ENCODE measurements at regions not wholly inside any gene's neighbourhood (a gene's known extent, or its start where the extent isn't known, plus 50 kb on each side); places are given as distances from the start of the nearest gene placed in this dataset.

DNA sequence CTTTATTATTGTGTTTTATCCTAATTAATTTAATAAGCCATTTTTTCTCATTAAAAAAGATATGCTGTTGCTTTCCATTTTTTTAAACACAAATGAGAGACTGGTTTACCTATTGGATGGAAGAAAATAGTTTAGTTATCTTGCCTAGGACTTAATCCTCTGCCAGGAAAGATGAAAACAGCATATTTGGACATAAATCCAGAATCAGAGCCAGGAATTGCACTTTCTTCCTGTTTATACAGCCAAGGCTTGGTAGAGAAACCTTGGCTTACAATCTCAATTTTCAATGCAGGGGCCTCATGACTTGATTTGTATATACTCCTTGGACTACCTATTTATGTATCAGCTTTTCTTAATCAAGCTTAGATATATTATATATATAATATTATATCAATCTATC is 618.8 kb upstream of the SEMA3D start:
- POLR2A ChIA-PET = no interaction called here

DNA sequence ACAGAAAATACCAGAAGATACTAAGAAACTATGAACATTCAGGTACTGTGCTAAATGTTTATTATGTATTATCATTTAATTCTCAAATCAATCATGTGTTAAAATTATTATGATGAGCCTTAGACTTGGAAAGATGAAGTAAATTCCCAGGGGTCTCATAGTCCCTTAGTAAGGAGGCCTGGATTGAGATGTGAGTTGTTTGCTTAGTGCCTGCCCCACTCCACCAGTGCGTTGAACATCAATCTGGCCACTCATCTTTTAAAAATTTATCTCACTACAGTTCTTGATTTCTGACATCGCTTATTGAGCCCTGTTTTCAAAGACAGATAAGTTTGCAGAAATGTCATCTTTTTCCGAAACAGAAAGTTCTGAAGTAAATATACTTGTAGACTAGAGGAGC is 618.4 kb upstream of the SEMA3D start:
- CTCF ChIA-PET = no interaction called here

More for the DNA sequence above, 618.8 kb upstream of the SEMA3D start:
- ATAC-seq = no peak
- H3K4me1 ChIP-seq = no peaks in the 10 kb centered on the region
- no peak for TF ChIP-seq BHLHE40 (IDR thresholded peaks at IDR 0.05; ENCODE audit: low read depth, low read length)
- no peak for TF ChIP-seq ZNF302 (CRISPR knock-in tag; IDR thresholded peaks at IDR 0.05)
- no peak for TF ChIP-seq CTCF (IDR thresholded peaks at IDR 0.05)
- TF ChIP-seq EHMT2 (IDR thresholded peaks at IDR 0.05; ENCODE audit: low read depth) = no peak
- no peak for TF ChIP-seq MAZ (IDR thresholded peaks at IDR 0.05; ENCODE audit: borderline replicate concordance, low read depth, low read length)
- no peak for TF ChIP-seq NR3C1 (IDR thresholded peaks at IDR 0.05)
- TF ChIP-seq, protein P1, sequence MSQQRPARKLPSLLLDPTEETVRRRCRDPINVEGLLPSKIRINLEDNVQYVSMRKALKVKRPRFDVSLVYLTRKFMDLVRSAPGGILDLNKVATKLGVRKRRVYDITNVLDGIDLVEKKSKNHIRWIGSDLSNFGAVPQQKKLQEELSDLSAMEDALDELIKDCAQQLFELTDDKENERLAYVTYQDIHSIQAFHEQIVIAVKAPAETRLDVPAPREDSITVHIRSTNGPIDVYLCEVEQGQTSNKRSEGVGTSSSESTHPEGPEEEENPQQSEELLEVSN (IDR thresholded peaks at IDR 0.05; ENCODE audit: borderline replicate concordance, low read depth) = no peak
- no peak for TF ChIP-seq CBX8 (IDR thresholded peaks at IDR 0.05)
- no peak for TF ChIP-seq CHD2 (IDR thresholded peaks at IDR 0.05; ENCODE audit: low read length, partially characterized antibody)
- no peak for TF ChIP-seq POLR2AphosphoS2 (conservative IDR thresholded peaks at IDR 0.05; ENCODE audit: low read length)
- TF ChIP-seq SMC3 (IDR thresholded peaks at IDR 0.05) = no peak
- TF ChIP-seq CEBPB (IDR thresholded peaks at IDR 0.05) = no peak
- no peak for TF ChIP-seq KDM1A (IDR thresholded peaks at IDR 0.05; ENCODE audit: low read depth)
- TF ChIP-seq FOXS1 (CRISPR knock-in tag; IDR thresholded peaks at IDR 0.05) = no peak
- H3K4me2 ChIP-seq = no peak overlapping the region
- H3K9me3 ChIP-seq = no peaks in the 10 kb centered on the region
- no peak for DNase-seq (ENCODE audit: low read depth in 1 of 2, low spot score in 1 of 2)
- FAIRE-seq = no peak
- CTCF ChIA-PET = interaction anchor here (1.5 kb wide), 1 partner anchor 764 kb away, joined by 3 read pairs; no protein-coding TSS in a partner anchor
- no peak overlapping the region for H3K4me3 ChIP-seq
- H3K27ac ChIP-seq = no peak overlapping the region

More for the DNA sequence above, 618.4 kb upstream of the SEMA3D start:
- no peak overlapping the region for H3K27ac ChIP-seq
- no peak overlapping the region for H3K4me3 ChIP-seq
- TF ChIP-seq EHMT2 (IDR thresholded peaks at IDR 0.05; ENCODE audit: low read depth) (no peak), SMC3 (IDR thresholded peaks at IDR 0.05) (no peak), CHD4 (IDR thresholded peaks at IDR 0.05; ENCODE audit: borderline replicate concordance) (no peak), POLR2AphosphoS2 (conservative IDR thresholded peaks at IDR 0.05; ENCODE audit: low read length) (no peak), CBX8 (IDR thresholded peaks at IDR 0.05) (no peak), KDM1A (IDR thresholded peaks at IDR 0.05; ENCODE audit: low read depth) (no peak), CHD2 (IDR thresholded peaks at IDR 0.05; ENCODE audit: low read length, partially characterized antibody) (no peak), HMGXB4 (CRISPR knock-in tag; IDR thresholded peaks at IDR 0.05; ENCODE audit: borderline replicate concordance) (no peak), CEBPB (IDR thresholded peaks at IDR 0.05) (no peak), RNF2 (IDR thresholded peaks at IDR 0.05; ENCODE audit: borderline replicate concordance, low read depth) (no peak), ZFP36 (IDR thresholded peaks at IDR 0.05; ENCODE audit: borderline replicate concordance, partially characterized antibody) (no peak), MAFK (IDR thresholded peaks at IDR 0.05; ENCODE audit: partially characterized antibody) (no peak), NR3C1 (IDR thresholded peaks at IDR 0.05) (no peak), FOSL2 (IDR thresholded peaks at IDR 0.05) (no peak), FOSL2 (CRISPR knock-in tag; IDR thresholded peaks at IDR 0.05) (no peak), JUNB (IDR thresholded peaks at IDR 0.05) (no peak), POLR2A (IDR thresholded peaks at IDR 0.05; ENCODE audit: low read length) (no peak), CTCF (IDR thresholded peaks at IDR 0.05) (no peak)
- TF ChIP-seq, protein P2, sequence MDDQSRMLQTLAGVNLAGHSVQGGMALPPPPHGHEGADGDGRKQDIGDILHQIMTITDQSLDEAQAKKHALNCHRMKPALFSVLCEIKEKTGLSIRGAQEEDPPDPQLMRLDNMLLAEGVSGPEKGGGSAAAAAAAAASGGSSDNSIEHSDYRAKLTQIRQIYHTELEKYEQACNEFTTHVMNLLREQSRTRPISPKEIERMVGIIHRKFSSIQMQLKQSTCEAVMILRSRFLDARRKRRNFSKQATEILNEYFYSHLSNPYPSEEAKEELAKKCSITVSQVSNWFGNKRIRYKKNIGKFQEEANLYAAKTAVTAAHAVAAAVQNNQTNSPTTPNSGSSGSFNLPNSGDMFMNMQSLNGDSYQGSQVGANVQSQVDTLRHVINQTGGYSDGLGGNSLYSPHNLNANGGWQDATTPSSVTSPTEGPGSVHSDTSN (IDR thresholded peaks at IDR 0.05) = no peak
- TF ChIP-seq, protein P3, sequence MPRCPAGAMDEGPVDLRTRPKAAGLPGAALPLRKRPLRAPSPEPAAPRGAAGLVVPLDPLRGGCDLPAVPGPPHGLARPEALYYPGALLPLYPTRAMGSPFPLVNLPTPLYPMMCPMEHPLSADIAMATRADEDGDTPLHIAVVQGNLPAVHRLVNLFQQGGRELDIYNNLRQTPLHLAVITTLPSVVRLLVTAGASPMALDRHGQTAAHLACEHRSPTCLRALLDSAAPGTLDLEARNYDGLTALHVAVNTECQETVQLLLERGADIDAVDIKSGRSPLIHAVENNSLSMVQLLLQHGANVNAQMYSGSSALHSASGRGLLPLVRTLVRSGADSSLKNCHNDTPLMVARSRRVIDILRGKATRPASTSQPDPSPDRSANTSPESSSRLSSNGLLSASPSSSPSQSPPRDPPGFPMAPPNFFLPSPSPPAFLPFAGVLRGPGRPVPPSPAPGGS (IDR thresholded peaks at IDR 0.05) = no peak
- TF ChIP-seq, protein P4, sequence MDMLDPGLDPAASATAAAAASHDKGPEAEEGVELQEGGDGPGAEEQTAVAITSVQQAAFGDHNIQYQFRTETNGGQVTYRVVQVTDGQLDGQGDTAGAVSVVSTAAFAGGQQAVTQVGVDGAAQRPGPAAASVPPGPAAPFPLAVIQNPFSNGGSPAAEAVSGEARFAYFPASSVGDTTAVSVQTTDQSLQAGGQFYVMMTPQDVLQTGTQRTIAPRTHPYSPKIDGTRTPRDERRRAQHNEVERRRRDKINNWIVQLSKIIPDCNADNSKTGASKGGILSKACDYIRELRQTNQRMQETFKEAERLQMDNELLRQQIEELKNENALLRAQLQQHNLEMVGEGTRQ (IDR thresholded peaks at IDR 0.05) = no peak
- no peaks in the 10 kb centered on the region for H3K9me3 ChIP-seq
- POLR2A ChIA-PET = no interaction called here
- no peak overlapping the region for H3K4me2 ChIP-seq
- ATAC-seq = no peak
- 70% methylated on average over 3 of the region's 3 CpGs for WGBS (ENCODE audit: missing lambda C conversion rate)
- H3K4me1 ChIP-seq = no peaks in the 10 kb centered on the region
- DNase-seq (ENCODE audit: low read depth in 1 of 2, low spot score in 1 of 2) = no peak
- FAIRE-seq = no peak

All from A549 (cell line).